GM12878 (cell line): ENCODE measurements at regions not wholly inside any gene's neighbourhood (a gene's known extent, or its start where the extent isn't known, plus 50 kb on each side); places are given as distances from the start of the nearest gene placed in this dataset.

Source experiments
- CBX5 ChIP-seq: sonication (generic); IDR thresholded peaks from 2 replicates; pipeline ENCODE4 v1.6.1; 2016; ENCODE audit warnings: low read depth, moderate library complexity, mild to moderate bottlenecking, inconsistent platforms
- CTCF ChIP-seq, 3 experiments: IDR thresholded peaks in 2 of 3; conservative IDR thresholded peaks in 1 of 3; 2 replicates each; pipeline ENCODE4 v1.5.1; 2011; ENCODE audit warnings: low read depth in 3 of 3, low read length in 3 of 3, mild to moderate bottlenecking in 3 of 3, control low read depth in 2 of 3, moderate library complexity in 2 of 3, inconsistent platforms in 1 of 3, mixed read lengths in 1 of 3; ENCODE audit not compliant: control insufficient read depth in 2 of 3, insufficient read depth in 1 of 3; ENCODE audit errors: extremely low read depth in 1 of 3
- EP300 ChIP-seq, 2 experiments: fragments of 150-350 bp in 1 of 2; IDR thresholded peaks; 2 replicates each; pipeline ENCODE4 v1.6.1; 2011 to 2012; ENCODE audit warnings: low read depth in 2 of 2, low read length in 2 of 2, borderline replicate concordance in 1 of 2, improper control_type of control experiment in 1 of 2, inconsistent platforms in 1 of 2; ENCODE audit not compliant: control insufficient read depth in 1 of 2
- EZH2 ChIP-seq: IDR thresholded peaks from 2 replicates; pipeline ENCODE4 v1.6.1; 2012; ENCODE audit warnings: low read depth, mild to moderate bottlenecking, control low read depth, inconsistent platforms, low read length, borderline replicate concordance; ENCODE audit not compliant: control insufficient read depth
- NFIC ChIP-seq: IDR thresholded peaks from 2 replicates; pipeline ENCODE4 v1.6.1; 2012; ENCODE audit warnings: low read depth, mild to moderate bottlenecking, inconsistent platforms, low read length, moderate library complexity
- RAD21 ChIP-seq: IDR thresholded peaks from 2 replicates; pipeline ENCODE4 v1.6.1; 2011; ENCODE audit warnings: mild to moderate bottlenecking, low read depth, low read length, moderate library complexity; ENCODE audit not compliant: insufficient read depth
- RCOR1 ChIP-seq: conservative IDR thresholded peaks from 2 replicates; pipeline ENCODE4 v1.6.1; 2012; ENCODE audit warnings: low read depth, low read length, improper control_type of control experiment
- SUZ12 ChIP-seq: fragments of 200-600 bp; sonication (generic); IDR thresholded peaks from one replicate; pipeline ENCODE4 v1.6.1; 2018; ENCODE audit warnings: antibody characterized with exemption, mild to moderate bottlenecking; ENCODE audit not compliant: unreplicated experiment
- TAF1 ChIP-seq: IDR thresholded peaks from 2 replicates; pipeline ENCODE4 v1.6.1; 2011; ENCODE audit warnings: mild to moderate bottlenecking, low read depth, low read length, borderline replicate concordance
- ZNF24 ChIP-seq: fragments of 450-650 bp; IDR thresholded peaks from 2 replicates; pipeline ENCODE4 v1.6.1; 2017; ENCODE audit warnings: antibody characterized with exemption, mild to moderate bottlenecking

GRCh38 chr7:63114371-63114985 lies 884.2 kb upstream of the ZNF722 start:
- TF ChIP-seq CBX5, result no peak
- TF ChIP-seq TAF1, result no peak
- TF ChIP-seq RAD21, result no peak
- no peak for TF ChIP-seq RCOR1
- no peak for TF ChIP-seq EZH2
- no peak for TF ChIP-seq ZNF24
- no peak for TF ChIP-seq EP300 (IDR thresholded peaks at IDR 0.05; ENCODE audit: borderline replicate concordance in 1 of 2, control insufficient read depth in 1 of 2, low read depth in 2 of 2, low read length in 2 of 2)
- no peak for TF ChIP-seq NFIC
- TF ChIP-seq CTCF (IDR thresholded peaks at IDR 0.05 in 2 of 3, conservative IDR thresholded peaks at IDR 0.05 in 1 of 3; ENCODE audit: control insufficient read depth in 2 of 3, extremely low read depth in 1 of 3, insufficient read depth in 1 of 3, low read depth in 3 of 3, low read length in 3 of 3), result no peak
- no peak for TF ChIP-seq SUZ12
